ENCODE measurements at regions not wholly inside any gene's neighbourhood (a gene's known extent, or its start where the extent isn't known, plus 50 kb on each side); places are given as distances from the start of the nearest gene placed in this dataset.

- Histone ChIP-seq H3K27ac (ENCODE audit: low read depth, low read length) (no peak overlapping the region), H3K79me2 (ENCODE audit: control insufficient read depth in 1 of 2, insufficient read depth in 2 of 2, low read length in 2 of 2) (no peaks in the 10 kb centered on the region), H3K4me2 (ENCODE audit: insufficient read depth in 1 of 2, low read depth in 2 of 2, low read length in 2 of 2) (no peak overlapping the region), H3K23ac (ENCODE audit: insufficient read length) (no peak overlapping the region), H3K14ac (ENCODE audit: insufficient read length) (no peak overlapping the region), H3K4ac (replicated peaks; ENCODE audit: insufficient read length, low read depth, low read length) (no peak overlapping the region), H3K4me1 (replicated peaks in 1 of 4; ENCODE audit: control insufficient read depth in 3 of 4, insufficient read depth in 4 of 4, low read length in 3 of 4) (no peaks in the 10 kb centered on the region), H3K18ac (ENCODE audit: extremely low read depth, low read length) (no peak overlapping the region), H4K5ac (ENCODE audit: insufficient read length, low read depth, low read length) (no peak overlapping the region), H2AK5ac (ENCODE audit: low read depth, low read length) (no peak overlapping the region), H3K9ac (replicated peaks in 1 of 4; ENCODE audit: extremely low read depth in 1 of 4, low read depth in 3 of 4, low read length in 3 of 4) (no peak overlapping the region), H3K23me2 (ENCODE audit: low read depth, low read length) (no peaks in the 10 kb centered on the region), H2BK12ac (ENCODE audit: low read depth, low read length) (no peak overlapping the region), H3K36me3 (ENCODE audit: control insufficient read depth in 2 of 4, insufficient read depth in 4 of 4, low read length in 3 of 4) (no peaks in the 10 kb centered on the region), H2BK20ac (ENCODE audit: low read length) (no peak overlapping the region), H2AFZ (ENCODE audit: low read length) (no peak overlapping the region), H4K8ac (ENCODE audit: extremely low read depth, insufficient read depth, low read length) (no peak overlapping the region), H4K91ac (replicated peaks; ENCODE audit: insufficient read length, low read length) (no peak overlapping the region), H3K9me3 (ENCODE audit: insufficient read depth in 2 of 2, low read depth in 1 of 2, low read length in 1 of 2) (no peaks in the 10 kb centered on the region), H4K20me1 (replicated peaks in 1 of 2; ENCODE audit: control insufficient read depth in 1 of 2, insufficient read depth in 2 of 2, low read length in 2 of 2) (no peaks in the 10 kb centered on the region), H2BK120ac (replicated peaks; ENCODE audit: low read depth, low read length) (no peak overlapping the region), H3K56ac (replicated peaks; ENCODE audit: insufficient read length, low read depth, low read length) (no peak overlapping the region), H3K79me1 (ENCODE audit: low read depth, low read length) (no peaks in the 10 kb centered on the region), H2BK15ac (ENCODE audit: low read length) (no peak overlapping the region), H3K4me3 (ENCODE audit: extremely low read depth in 1 of 4, insufficient read depth in 2 of 4, low read depth in 3 of 4, low read length in 4 of 4) (no peak overlapping the region), H3K27me3 (replicated peaks in 1 of 4; ENCODE audit: control insufficient read depth in 3 of 4, extremely low read depth in 1 of 4, insufficient read depth in 3 of 4, low read length in 3 of 4) (no peaks in the 10 kb centered on the region), H2BK5ac (ENCODE audit: low read depth, low read length) (no peak overlapping the region)
- DNase-seq (ENCODE audit: low read depth in 1 of 2, low spot score in 2 of 2) (no peak), FAIRE-seq (no peak)
- WGBS, 2 experiments (ENCODE audit: extremely low coverage in 1 of 2, insufficient coverage in 1 of 2, insufficient read length in 1 of 2, insufficient replicate concordance in 2 of 2, low coverage in 1 of 2, low lambda C conversion rate in 2 of 2, missing lambda C conversion rate in 1 of 2), result 91% methylated on average over 4 of the region's 4 CpGs; no CpG with 5 or more reads in 1 of the 2 experiments
- POLR2A ChIA-PET (ENCODE audit: partially characterized antibody), result no interaction called here
- TF ChIP-seq SP1 (IDR thresholded peaks at IDR 0.05; ENCODE audit: low read depth, low read length) (no peak), CEBPB (IDR thresholded peaks at IDR 0.05; ENCODE audit: low read depth, low read length) (no peak)
- CTCF ChIA-PET (ENCODE audit: partially characterized antibody), result interaction anchor here (1.2 kb wide), 1 partner anchor 403 kb away, joined by 3 read pairs; no protein-coding TSS in a partner anchor
These were observed 51.1 kb upstream of the FN1 start for GRCh38 chr2:215487002-215487372.

All from H1 (cell line).